GM18508 (cell line): ENCODE measurements at regions not wholly inside any gene's neighbourhood (a gene's known extent, or its start where the extent isn't known, plus 50 kb on each side); places are given as distances from the start of the nearest gene placed in this dataset.
"Not testable (repeated sequence)": the region's sequence is repeated elsewhere in the genome, so short reads cannot be mapped to it uniquely, and the experiment has no call there.

Source experiments
- ATAC-seq: cut with Tn5 transposase; IDR thresholded peaks from one replicate; pipeline ENCODE4 v1.9.1; 2021; ENCODE audit warnings: moderate number of reproducible peaks; ENCODE audit not compliant: insufficient read depth, unreplicated experiment

GRCh38 chr17:37830151-37830993 is 85.5 kb upstream of the HNF1B start:
- ATAC-seq: no peak

- ATAC-seq: no peak
Observed at GRCh38 chr17:37829592-37830123, 84.8 kb upstream of the HNF1B start.

- no peak for ATAC-seq
Observed at GRCh38 chr17:37828651-37829124, 83.8 kb upstream of the HNF1B start.

DNA sequence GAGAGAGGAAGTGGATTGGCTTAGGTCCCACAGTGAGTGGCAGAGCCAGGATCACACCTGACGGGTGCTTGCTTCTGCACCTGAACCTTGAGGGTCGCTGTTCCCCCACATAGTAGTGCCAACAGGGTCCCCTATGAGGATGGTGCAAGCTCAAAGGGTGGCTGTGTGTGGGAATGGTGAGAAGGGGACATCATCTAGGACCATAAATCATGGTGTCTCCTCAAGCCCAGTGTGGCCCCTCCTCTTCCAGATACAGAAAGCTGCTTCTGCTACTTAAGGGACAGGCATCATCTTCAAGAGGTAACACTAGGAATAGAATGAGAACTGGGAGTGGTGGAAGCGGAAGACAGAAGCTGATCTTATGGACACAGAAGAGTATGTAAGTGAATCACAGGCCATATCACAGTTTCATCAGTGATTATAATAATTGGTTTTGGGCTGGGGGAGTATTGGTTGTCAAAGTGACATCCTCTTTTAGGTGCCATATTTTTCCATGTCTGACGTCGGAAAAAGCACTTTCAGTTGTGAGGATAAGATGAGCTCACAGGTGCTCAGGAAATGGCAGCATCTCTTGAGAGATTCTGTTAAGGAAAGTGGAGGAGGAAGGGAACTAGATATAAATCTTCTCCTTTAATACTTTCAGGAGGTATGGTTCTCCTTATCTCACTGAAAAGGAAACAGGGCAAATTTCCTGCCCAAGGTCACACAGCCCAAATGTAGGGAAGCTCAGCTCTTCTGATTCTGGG is 83.2 kb upstream of the HNF1B start:
- ATAC-seq: no peak

GRCh38 chr17:37826497-37827430 is 81.9 kb upstream of the HNF1B start:
- no peak for ATAC-seq

DNA sequence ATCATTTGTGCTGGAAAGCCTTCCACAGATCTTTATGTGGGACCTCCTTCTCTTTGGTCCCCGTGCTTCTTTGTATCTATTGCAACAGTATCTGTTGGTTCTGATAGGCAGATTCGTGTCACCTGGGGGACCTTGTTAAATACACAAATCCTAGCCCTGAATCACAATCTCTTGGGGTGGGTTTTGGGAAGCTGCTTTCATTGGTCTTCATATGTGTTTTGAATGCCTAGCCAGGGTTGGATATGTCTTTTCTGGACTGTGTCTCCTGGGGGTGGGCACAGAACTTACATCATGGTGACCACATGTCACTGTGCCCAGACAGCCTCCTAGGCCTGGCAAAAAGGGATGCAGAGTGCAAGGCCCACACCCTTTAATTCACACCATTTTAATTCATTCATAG is 81.0 kb upstream of the HNF1B start:
- no peak for ATAC-seq

GRCh38 chr17:37824534-37825485 is 80.0 kb upstream of the HNF1B start:
- peak; percentile 51 for ATAC-seq

DNA sequence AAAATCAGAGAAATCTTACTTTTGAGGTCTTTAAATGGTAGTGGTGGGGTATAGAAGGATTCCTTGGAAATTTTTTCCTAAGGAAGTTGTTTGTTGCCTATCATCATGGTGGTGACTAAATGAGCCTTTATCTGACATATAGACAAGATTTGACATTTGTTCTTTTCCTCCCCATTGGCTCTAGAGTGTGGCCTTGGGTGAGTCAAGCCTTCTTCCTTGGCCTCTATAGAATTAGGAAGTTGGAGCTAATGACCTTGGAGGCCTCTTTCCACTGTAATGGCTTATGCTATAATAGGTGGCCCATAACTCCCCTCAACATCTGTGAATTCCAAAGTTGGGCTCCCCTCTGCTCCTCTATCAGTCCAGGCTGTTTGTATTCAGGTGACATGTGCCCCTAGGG is 79.1 kb upstream of the HNF1B start:
- ATAC-seq: no peak

- ATAC-seq: no peak
Observed at GRCh38 chr17:37820995-37821713, 76.3 kb upstream of the HNF1B start.

DNA sequence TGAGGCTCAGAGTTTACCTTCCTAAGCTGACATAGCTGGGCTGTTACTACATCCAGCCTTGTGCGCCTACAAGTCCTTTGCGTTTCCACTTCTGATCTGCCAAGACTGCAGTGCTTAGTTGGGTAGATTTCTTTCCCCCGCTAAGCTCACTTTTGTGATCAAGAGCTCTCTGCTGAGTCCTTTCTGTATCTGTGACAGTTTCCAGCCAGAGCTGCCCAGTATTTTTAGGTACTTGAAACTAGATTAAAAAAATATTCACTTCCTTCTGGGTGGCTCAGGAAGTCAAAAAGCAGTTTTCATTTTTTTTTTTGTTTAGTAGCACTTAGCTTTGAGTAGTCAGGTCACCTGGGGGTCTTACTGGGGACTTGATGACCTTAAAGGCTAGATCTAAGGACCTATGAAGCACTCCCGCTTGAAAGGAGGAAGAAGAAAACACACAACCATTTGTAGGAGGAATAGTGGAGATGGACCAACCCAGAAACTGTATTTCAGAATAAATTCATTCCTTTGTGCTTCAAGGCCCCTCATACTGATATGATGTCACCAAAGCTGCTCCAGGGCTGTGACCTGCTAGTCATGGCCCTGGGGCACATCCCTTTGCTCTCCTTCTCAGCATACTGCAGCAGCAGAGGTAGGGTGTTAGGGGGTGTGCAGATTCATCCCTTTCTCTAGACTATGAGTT is 75.6 kb upstream of the HNF1B start:
- no peak for ATAC-seq

- ATAC-seq: no peak
Observed at GRCh38 chr17:37818689-37819088, 73.8 kb upstream of the HNF1B start.

- ATAC-seq: no peak
Observed at GRCh38 chr17:37816950-37817349, 72.1 kb upstream of the HNF1B start.

- no peak for ATAC-seq
Observed at GRCh38 chr17:37815536-37815935, 70.7 kb upstream of the HNF1B start.

DNA sequence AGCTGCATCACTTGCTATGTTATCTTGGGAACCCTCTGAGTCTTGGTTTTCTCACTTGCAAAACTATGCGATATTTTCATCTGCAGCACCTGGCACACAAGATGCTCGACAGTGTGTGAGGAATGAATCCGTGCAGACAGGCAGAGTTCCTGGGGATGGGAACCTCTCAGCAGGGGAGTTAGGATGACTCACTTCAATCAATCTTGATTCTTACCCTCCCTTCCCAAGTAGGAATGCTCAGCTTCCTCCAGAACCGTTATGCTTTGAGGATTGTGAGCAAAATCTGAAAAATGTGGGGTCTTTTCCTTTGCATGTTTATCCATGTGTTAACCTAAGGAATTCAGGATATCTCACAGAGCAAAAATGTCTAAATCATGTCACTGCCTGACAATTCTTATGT is 68.9 kb upstream of the HNF1B start:
- ATAC-seq: no peak

GRCh38 chr17:37808846-37809245 is 64.0 kb upstream of the HNF1B start:
- ATAC-seq: not testable (repeated sequence)

GRCh38 chr17:37802712-37803416 is 58.0 kb upstream of the HNF1B start:
- no peak for ATAC-seq

- no peak for ATAC-seq
Observed at GRCh38 chr17:37802061-37802595, 57.3 kb upstream of the HNF1B start.
